EL (cell line): ENCODE measurements at regions not wholly inside any gene's neighbourhood (a gene's known extent, or its start where the extent isn't known, plus 50 kb on each side); places are given as distances from the start of the nearest gene placed in this dataset.
A peak's percentile ranks its signal among the peaks of the same experiment; 100 is the strongest.

Experiments
- DNase-seq: peaks from one replicate; pipeline ENCODE4 v3.0.0-alpha.2; 2016

- DNase-seq = peak; percentile 49
These were observed 475.2 kb downstream of the EPHA4 start for GRCh38 chr2:221096706-221097567.

- DNase-seq = peak; percentile 86
These were observed 474.6 kb downstream of the EPHA4 start for GRCh38 chr2:221097568-221097915.

GRCh38 chr2:221097949-221098348, 474.2 kb downstream of the EPHA4 start:
- DNase-seq = no peak

- DNase-seq = no peak
These were observed 471.5 kb downstream of the EPHA4 start for GRCh38 chr2:221100467-221101089.

GRCh38 chr2:221102896-221103688, 469.0 kb downstream of the EPHA4 start:
- DNase-seq = peak; percentile 15

- DNase-seq = no peak
These were observed 468.2 kb downstream of the EPHA4 start for GRCh38 chr2:221103930-221104329.

- DNase-seq = no peak
These were observed 467.7 kb downstream of the EPHA4 start for GRCh38 chr2:221104361-221104811.

- DNase-seq = no peak
These were observed 465.9 kb downstream of the EPHA4 start for GRCh38 chr2:221106241-221106640.

- no peak for DNase-seq
These were observed 464.7 kb downstream of the EPHA4 start for GRCh38 chr2:221107424-221107823.

GRCh38 chr2:221109552-221109951, 462.6 kb downstream of the EPHA4 start:
- no peak for DNase-seq

- no peak for DNase-seq
These were observed 460.4 kb downstream of the EPHA4 start for GRCh38 chr2:221111739-221112138.

- no peak for DNase-seq
These were observed 459.4 kb downstream of the EPHA4 start for GRCh38 chr2:221112744-221113143.

- no peak for DNase-seq
These were observed 456.2 kb downstream of the EPHA4 start for GRCh38 chr2:221115944-221116343.

- DNase-seq = no peak
These were observed 451.5 kb downstream of the EPHA4 start for GRCh38 chr2:221120643-221121042.

GRCh38 chr2:221123396-221123795, 448.7 kb downstream of the EPHA4 start:
- no peak for DNase-seq

- peak; percentile 16 for DNase-seq
These were observed 447.4 kb downstream of the EPHA4 start for GRCh38 chr2:221124532-221125240.

- DNase-seq = no peak
These were observed 446.4 kb downstream of the EPHA4 start for GRCh38 chr2:221125691-221126090.

GRCh38 chr2:221129657-221130056, 442.4 kb downstream of the EPHA4 start:
- DNase-seq = no peak

GRCh38 chr2:221130431-221130830, 441.7 kb downstream of the EPHA4 start:
- no peak for DNase-seq

GRCh38 chr2:221133941-221134340, 438.2 kb downstream of the EPHA4 start:
- peak; percentile 68 for DNase-seq

GRCh38 chr2:221134718-221135117, 437.4 kb downstream of the EPHA4 start:
- DNase-seq = no peak

- no peak for DNase-seq
These were observed 436.4 kb downstream of the EPHA4 start for GRCh38 chr2:221135699-221136098.

GRCh38 chr2:221137385-221137784, 434.7 kb downstream of the EPHA4 start:
- DNase-seq = no peak
